NCI-H1105 (cell line): ENCODE measurements at regions not wholly inside any gene's neighbourhood (a gene's known extent, or its start where the extent isn't known, plus 50 kb on each side); places are given as distances from the start of the nearest gene placed in this dataset.
"Not testable (repeated sequence)": the region's sequence is repeated elsewhere in the genome, so short reads cannot be mapped to it uniquely, and the experiment has no call there.

Experiments used
- DNase-seq: peaks from one replicate; lab custom pipeline; 2025; lab: John Stamatoyannopoulos, UW

- no peak for DNase-seq
These were observed 250.5 kb downstream of the UTRN start for GRCh38 chr6:144535630-144536029.

GRCh38 chr6:144536079-144536478, 250.9 kb downstream of the UTRN start:
- no peak for DNase-seq

DNA sequence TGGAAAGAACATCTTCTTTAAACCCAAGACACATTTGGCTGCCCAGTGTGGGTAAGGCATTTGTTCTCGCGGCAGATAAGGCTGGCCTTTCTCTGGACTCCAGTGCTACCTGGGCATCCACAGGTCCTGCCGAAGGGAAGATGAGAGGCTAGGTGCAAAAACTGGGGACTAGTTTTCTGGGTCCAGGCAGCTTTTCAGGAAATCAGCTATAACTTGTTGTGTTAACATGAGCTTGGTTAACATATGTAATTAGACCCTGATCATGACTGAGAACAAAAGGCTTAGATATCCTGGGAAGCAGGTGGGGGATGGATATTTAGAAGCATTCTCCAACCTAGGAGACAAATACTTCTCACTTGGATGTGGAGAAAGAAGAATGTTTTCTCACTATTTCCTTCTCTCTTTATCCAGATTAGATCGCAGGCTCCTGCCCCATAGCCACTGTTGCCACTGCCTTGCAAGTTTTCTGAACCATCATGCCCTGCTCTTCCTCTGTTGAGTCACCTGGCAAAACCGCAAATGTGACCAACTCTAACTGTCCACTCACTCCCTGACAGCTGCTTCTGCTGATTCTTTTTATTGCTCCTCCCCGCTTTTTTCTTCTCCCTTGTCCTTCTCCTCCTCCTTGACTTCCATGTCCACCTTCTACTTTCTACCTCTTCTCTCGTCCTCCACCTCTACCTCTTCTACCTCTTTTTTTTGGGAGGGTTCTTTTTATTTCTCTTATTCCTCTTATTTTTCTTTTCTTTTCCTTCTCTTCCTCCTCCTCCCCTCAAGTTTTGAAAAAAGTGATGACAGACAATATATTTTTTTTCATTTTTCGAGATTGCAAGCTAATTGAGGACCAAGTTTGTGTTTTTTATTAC, 258.1 kb downstream of the UTRN start:
- DNase-seq: no peak

GRCh38 chr6:144544266-144544830, 259.2 kb downstream of the UTRN start:
- no peak for DNase-seq

DNA sequence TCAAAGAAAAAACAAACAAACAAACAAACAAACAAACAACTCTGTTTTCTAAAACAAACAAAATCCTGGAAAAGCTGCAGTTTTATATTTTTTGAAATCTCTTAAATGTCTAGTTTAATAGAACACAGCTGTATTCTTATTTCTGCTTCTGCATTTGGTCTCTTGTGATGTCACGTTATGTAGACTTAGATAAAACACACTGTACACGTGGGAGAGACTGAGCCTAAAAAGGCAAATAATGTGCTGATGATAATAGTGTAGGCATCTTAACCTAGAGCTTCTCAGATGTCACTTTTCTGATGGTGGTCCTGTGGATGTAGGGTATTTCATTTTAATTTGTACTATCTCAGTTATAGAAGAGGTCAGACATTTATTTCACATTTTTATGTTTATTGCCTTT, 261.7 kb downstream of the UTRN start:
- DNase-seq: no peak

GRCh38 chr6:144547409-144547808, 262.3 kb downstream of the UTRN start:
- DNase-seq: no peak

DNA sequence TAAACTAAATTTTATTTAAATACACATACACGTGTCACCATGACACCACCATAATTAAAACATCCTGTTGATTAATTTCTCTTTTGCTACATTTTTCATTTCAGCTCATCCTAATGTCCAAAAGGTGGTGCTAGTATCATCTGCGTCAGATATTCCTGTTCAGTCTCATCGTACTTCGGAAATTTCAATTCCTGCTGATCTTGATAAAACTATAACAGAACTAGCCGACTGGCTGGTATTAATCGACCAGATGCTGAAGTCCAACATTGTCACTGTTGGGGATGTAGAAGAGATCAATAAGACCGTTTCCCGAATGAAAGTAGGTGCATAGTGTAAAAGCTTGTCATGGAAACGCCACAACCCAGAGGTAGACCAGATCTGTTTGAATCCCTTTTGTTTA, 263.4 kb downstream of the UTRN start:
- DNase-seq: no peak

DNA sequence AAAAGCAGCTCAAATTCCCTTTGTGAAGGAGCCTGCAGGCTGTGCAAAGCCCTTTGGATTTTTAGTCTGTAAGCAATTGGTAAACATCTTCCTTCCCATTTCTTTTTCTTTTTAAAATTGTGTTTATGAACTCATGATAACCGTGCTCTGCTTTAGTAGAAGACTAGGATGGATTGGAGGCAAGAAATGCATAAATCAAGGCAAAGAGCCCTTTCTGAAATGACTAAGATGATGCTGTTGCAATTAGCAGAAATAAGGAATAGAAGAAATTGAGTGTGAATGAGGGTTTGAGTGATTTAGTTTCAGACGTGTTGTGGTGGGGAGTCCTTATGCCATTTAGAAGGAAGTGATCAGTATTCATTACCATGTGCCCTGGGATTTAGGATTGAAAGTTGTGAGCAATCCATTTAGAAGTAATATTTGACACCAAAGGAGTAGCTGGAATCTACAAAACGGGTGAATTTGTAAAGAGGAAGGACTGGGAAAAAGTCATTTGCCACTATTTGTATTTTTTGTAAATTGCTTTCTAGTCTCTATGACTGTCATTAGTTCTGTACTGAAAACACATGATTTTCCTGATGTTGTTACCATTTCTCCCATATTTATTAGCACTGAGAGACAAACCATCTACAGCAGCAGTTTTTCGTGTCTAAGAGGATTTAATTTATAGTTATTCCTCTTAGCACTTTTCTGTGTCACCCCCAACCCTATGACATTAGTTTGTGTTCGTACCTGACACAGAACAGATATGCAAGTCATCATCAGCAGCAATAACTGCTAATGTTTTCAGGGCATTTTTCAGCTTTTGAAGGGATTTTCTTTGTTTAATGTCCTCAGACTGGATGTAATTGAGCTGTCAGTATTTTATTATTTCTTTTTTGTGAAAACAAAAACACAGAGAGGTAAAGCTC, 265.0 kb downstream of the UTRN start:
- DNase-seq: no peak

GRCh38 chr6:144551339-144551738, 266.2 kb downstream of the UTRN start:
- no peak for DNase-seq

DNA sequence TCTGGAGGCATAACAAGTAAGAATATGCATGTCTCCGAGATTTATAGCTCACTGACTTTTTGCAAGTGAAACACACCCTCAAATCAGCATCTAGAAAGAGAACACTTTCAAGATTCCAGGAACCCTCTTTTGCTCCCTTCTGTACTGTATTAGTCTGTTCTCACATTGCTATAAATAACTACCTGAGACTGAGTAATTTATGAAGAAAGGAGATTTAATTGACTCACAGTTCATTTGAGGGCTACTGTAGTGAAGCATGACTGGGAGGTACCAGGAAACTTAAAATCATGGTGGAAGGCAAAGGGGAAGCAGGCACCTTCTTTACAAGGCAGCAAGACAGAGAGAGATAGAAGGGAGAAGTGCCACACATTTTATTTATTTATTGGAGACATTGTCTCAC, 269.9 kb downstream of the UTRN start:
- DNase-seq: no peak

DNA sequence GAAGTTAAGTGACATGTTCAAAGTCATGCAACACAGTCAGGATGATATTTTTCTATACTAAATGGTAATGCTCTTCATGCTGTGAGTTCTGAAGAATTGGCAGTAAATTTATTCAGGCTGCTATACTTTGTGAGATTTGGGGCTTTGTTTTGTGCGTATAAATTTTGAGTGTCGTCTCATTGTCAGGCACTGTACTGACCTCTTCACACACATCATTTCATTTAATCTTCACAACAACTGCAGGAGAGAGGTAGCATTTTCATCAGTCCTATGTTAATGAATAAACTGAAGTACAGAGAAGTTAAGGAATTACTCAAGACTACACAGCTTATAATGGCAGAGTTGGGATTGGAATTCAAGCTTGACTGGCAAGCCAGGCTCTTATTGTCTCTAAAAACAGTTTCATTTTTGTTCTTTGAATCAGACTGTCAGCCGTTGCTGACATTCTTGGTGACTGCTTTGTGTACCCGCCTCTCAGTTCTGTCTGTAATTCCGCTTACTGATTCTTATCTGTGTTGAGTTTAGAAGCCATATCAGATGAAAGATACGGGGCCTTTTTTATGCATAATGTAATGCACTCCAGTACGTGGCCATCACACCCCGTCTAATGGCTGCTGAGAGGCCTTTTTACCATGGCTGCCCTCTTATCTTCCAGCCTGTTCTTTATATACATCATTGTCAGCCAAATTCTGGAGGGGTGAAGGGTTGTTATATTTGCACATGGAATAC, 274.9 kb downstream of the UTRN start:
- no peak for DNase-seq

DNA sequence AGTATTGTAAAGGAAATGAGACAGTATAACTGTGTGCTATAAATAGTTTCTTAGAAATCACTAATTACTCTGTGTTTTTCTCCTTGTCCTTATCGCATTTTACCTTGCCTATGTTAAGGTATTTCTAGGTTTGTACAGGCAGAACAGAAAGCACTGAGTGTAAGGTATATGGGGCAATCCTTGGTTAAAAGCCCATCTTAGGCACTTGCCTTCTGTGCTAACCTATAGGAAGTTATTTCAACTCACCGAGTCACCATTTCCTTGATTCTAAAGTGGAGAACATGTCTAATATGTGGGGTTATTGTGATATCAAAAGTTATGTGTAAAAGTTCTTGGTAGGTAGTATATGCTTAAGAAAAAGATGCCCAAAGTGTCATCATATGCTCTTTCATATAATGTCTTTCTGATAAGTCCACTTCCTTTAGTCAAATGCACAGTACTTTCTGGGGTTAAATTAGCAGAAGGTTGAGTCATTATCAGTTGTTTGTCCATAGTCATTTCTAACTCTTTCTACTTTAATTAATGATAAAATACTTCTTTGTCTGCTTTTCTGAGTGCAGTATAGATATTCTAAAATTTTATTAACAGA, 276.4 kb downstream of the UTRN start:
- DNase-seq: no peak

- DNase-seq: no peak
These were observed 279.1 kb downstream of the UTRN start for GRCh38 chr6:144564202-144564601.

- DNase-seq: no peak
These were observed 281.9 kb downstream of the UTRN start for GRCh38 chr6:144566868-144567615.

DNA sequence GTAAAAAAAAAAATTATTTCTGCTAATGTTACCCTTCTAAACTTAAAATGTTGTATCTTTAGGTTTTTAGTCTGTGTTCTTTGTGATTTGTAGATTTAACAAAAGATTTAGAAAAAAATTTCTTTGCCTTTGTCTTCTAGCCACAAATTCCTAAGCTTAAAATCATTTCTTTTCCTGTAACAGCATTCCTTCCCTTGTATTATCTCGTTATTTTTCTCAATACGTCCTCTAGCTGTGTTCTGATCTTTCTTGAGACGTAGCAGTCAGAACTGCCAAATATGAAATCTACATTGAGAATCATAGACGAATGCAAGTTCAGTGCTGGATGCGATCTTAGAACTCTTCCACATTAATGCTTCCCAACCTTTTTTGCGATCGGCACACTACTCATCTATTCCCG, 283.1 kb downstream of the UTRN start:
- no peak for DNase-seq

DNA sequence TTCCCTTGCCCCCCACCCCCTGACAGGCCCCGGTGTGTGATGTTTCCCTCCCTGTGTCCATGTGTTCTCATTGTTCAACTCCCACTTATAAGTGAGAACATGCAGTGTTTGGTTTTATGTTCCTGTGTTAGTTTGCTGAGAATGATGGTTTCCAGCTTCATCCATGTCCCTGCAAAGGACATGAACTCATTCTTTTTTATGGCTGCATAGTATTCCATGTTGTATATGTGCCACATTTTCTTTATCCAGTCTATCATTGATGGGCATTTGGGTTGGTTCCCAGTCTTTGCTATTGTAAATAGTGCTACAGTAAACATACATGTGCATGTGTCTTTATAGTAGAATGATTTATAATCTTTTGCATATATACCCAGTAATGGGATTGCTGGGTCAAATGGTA, 287.4 kb downstream of the UTRN start:
- not testable (repeated sequence) for DNase-seq

DNA sequence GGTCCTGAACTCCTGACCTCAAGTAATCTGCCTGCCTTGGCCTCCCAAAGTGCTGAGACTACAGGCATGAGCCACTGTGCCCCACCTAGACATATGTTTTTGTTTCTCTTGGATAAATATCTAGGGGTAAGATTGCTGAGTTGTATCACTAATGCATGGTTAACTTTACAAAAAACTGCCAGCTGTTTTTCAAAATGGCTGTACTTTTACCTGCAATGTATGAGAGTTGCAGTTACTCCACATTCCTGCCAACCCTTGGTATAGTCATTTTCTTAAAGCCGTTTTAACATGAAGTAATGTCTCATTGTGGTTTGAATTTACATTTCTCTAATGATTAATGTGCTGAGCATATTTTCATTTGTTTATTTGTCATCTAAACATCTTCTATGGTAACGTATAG, 289.7 kb downstream of the UTRN start:
- no peak for DNase-seq

- no peak for DNase-seq
These were observed 290.2 kb downstream of the UTRN start for GRCh38 chr6:144575327-144575726.

DNA sequence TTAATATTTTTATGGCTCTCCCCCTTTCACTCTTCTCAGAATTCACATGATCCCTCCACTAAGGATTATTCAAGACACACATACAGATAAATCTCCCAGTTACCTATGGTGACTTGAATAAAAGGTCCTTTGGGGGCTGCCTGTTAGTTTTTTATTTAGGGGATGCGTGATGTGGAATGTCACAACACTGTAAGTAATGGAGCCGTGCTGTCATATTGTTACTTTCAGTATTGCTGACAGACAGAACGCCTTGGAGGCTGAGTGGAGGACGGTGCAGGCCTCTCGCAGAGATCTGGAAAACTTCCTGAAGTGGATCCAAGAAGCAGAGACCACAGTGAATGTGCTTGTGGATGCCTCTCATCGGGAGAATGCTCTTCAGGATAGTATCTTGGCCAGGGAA, 291.7 kb downstream of the UTRN start:
- no peak for DNase-seq

DNA sequence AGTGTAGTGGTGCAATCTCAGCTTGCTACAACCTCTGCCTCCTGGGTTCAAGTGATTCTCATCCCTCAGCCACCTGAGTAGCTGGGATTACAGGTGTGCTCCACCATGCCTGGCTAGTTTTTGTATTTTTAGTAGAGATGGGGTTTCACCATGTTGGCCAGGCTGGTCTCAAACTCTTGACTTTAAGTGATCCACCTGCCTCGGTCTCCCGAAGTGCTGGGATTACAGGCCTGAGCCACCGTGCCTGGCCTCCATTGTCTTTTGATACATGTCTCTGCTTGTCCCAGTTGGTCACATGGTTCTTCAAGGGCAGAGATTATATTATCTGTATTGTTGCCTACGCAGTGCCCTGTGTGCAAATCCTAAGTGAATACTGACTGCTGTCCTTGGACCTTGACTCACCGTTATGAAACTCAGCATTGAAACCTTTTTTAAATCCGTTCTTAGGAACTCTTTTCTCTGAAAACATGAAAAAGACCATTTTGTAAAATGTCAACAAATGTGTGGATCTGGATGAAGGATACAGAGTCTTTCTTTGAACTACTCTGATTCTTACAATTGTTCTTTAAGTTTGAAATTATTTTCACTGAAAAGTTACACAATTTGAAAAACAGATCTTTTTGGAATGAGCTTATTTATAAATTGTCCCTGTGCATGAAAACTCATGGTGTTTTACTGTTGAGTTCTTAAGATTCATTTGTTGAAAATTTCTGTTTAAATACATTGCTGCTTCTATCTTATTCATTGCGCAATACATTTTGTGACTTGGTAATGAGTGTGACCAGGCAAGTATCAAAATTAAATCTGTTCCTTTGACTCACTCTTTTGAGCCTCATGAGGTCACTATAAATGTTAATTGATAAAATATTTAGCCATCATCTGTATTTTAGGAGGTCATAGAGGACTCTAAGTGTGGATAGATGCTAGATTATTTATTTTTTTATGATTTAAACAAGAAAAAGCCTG, 293.5 kb downstream of the UTRN start:
- DNase-seq: no peak
